CMK (cell line): ENCODE measurements at regions not wholly inside any gene's neighbourhood (a gene's known extent, or its start where the extent isn't known, plus 50 kb on each side); places are given as distances from the start of the nearest gene placed in this dataset.
"Not testable (repeated sequence)": the region's sequence is repeated elsewhere in the genome, so short reads cannot be mapped to it uniquely, and the experiment has no call there.

Experiments used
- DNase-seq: peaks from one replicate; pipeline ENCODE4 v3.0.0-alpha.2; 2010; ENCODE audit warnings: low read depth

GRCh38 chr2:239651859-239652258 lies 251.0 kb upstream of the HDAC4 start:
- DNase-seq = no peak

DNA sequence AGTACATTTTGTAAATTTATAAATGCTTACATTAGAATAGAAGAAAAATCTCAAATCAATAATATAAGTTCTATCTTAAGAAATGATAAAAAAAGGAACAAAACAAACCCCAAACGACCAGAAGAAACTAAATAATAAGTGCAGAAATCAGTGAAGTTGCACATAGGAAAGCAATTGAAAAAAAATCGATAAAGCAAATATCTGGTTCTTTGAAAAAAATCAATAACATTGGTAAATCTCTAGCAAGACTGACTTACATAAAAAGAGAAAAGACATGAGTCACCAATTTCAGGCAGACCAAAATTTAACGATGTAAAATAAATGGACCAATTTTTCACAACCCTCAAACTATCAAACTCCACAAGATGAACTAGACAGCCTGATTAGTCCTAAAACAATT lies 249.9 kb upstream of the HDAC4 start:
- DNase-seq = no peak

GRCh38 chr2:239649309-239649708 lies 248.5 kb upstream of the HDAC4 start:
- no peak for DNase-seq

DNA sequence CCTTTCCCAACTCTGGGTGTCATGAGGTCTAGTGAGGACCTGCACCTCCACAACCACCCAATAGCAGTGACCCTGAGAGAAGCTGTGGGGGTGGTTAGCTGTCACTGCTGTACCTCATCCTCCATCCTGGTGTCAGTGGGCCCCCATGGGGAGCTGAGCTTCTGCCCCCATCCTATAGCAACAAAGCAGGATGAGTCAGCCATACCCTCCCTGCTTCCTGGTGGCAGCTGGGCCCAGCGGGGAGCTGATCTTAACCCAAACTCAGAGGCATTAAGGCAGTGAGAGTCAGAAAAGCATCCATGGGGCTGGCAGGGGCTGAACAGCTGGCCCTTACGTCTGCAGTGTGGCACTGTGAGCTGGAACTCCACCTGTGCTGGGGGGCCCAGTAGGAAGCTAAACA lies 247.8 kb upstream of the HDAC4 start:
- no peak for DNase-seq

DNA sequence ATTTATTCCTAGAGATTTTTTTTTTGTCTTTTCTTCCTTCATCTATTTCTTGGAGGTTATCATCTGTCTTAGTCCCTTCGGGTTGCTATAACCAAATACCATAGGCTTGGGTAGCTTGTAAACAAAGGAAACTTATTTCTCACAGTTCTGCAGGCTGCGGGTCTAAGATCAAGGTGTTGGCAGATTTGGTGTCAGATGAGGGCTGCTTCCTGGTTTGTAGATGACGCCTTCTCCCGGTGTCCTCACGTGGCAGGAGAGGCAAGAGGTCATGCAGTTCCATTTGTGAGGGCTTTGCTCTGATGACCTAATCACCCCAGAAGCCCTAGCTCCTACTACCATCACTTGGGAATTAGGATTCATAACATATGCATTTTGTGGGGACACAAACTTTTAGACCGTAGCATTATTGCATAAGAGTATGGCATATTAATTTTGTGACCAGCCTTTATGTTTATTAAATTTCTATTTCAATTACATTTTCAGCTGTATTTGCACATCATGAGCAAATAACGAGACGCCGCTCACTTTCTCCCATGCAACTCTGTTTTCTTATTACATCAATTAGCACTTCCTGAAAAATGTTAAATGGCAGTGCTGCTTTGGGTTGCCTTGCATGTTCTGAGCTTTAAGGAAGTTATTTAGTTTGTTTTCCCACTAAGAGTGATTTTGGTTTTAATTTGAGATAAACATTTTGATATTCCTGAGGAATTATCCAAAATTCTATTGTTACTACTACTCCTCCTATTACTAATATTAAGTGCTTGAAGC lies 246.4 kb upstream of the HDAC4 start:
- no peak for DNase-seq

DNA sequence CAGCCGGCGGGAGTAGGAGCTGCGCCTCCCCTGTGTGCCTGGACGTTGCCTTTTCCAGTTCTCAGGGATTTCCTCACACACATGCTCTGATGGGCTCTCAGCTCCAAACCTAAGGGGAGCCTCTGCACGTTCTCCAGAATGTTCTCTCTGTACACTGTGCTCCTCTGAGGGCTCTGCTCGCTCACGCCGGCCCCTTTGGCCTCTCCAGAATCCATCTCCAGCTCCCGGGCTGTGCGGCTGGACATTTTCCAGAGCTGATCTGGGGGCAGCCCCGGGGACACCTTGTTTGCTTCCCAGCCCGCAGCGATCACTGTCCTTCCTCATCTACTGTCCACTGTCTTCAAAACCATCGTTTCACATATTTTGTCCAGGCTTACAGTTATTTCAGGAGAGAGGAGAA lies 245.4 kb upstream of the HDAC4 start:
- no peak for DNase-seq

- DNase-seq = not testable (repeated sequence)
These were observed 243.8 kb upstream of the HDAC4 start for GRCh38 chr2:239644594-239644993.

DNA sequence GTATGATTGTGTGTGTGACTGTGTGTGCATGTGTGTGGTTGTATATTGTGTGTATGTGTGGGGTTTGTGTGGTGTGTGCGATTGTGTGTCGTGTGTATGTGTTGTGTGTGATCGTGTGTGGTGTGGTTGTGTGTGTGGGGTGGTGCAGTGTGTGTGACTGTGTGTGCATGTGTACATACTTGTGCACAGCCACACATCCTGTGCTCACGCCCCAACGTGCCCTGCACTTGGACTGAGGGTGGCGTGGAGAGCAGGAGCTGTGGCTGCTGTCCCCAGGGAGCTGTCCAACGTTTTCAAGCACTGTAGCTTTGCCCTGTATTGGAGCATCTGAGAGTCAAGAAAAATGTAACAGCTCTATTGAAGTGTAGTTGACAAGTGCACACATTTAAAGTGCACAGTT lies 243.2 kb upstream of the HDAC4 start:
- DNase-seq = no peak

GRCh38 chr2:239642406-239643004 lies 241.7 kb upstream of the HDAC4 start:
- no peak for DNase-seq

DNA sequence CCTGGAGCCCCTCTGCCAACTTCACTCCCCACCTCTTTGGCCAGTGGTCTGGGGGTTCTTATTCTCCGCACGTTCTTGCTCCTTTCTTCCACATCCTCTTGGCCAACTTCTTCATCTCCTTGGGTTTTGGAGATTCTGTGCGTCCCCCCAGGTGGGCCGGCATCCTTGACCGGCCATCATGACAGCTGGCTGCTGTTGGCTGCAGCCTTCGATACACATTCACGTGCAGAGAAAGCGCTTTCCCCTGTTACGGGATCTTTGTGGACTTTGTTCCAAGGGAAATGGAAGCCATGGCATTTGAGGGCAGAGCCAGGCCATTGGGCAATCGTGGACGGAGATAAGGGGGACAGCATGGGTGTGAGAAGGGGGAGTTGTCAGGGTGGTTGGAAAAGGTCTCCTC lies 241.1 kb upstream of the HDAC4 start:
- DNase-seq = not testable (repeated sequence)

DNA sequence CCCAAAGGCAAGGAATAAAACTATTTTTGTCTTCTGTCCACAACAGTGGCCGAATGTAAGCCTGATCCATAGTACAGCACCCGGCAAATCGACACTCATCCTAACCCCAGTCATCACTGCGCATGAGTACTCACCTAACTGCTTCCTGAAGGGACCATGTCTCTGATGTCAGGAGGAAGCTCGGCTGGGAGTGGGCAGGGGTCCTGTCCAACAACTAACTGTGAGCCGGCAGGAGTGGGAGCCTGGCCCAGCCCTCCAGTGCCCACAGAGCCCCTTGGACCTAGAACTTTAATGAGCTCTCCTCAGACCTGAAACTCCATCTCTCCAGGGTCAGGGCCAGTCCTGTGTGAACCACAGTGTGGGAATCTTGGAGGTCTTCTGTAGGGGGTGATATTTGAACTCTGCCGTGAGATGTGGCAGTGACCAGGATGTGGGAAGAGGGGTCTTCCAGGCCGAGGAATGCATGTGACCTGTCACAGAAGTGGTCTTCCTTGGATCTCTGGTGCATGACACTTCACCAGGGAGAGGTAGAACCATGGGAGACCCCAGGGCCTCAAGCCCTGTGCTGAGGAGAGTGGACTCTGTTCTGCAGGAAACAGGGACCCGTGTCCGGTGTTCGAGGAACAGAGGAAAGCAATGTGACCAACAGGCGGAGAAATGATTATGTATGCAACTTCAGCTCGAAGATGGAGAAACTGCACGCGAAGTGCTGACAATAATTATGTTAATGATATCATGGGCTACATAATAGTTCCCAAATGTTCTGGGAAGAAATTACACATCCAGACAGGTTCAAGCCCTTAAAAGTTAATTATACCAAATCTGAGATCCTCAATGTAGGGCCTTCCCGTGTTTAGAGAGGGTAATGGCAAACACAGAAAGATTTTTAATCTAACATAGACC lies 240.1 kb upstream of the HDAC4 start:
- no peak for DNase-seq

DNA sequence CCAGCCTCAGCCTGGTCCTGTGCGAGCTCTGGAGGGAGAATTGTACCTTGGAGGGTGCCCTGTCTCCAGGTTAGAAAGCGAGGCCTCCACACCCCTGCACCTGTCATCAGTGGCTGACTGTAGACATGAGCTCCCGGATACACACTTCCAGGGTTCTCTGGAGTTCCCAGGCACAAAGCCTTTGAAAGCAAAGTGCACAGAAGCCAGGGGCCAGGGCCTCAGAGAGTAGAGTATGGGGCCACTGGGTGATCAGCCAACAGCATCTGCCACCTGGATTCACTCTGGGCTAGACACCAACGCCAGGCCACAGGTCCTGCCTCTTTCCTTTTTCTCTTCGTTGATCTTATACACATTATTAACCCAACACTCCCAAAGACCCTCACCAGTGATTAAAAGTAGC lies 239.4 kb upstream of the HDAC4 start:
- no peak for DNase-seq

DNA sequence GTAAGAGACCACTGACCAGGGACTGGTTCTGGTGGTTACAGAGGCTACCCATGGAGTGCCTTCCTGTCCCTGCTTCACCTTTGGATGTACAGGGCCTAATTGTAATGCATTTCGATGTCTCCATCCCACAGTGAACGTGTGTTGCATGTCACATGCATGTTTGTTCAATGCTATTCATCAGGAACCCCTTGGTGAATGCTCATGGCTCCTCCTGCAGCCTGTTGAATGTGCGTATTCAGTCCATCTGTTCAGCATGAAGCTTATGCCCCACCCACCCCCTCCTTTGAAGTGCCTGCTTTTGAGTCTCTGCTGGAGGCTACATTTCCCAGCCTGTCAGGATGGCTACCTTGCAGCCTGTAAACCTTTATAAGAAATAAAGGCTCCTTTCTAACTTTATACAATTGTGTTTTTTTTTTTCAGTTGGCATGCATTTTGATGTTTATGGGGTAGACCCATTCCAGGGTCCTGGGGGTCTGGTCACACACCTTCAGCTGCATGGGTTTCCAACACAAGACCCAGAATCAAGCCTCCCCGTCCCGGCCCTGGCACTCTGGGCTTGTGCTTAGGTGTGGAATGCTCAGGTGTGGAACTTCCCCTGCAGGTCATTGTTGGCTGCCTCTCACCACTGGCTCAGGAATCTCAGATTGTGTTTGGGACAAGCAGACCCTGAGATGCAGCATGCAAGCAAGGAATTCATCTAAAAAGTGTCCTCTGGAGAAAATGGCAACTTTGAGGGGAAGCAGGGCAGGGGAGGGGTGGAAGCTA lies 238.8 kb upstream of the HDAC4 start:
- no peak for DNase-seq

DNA sequence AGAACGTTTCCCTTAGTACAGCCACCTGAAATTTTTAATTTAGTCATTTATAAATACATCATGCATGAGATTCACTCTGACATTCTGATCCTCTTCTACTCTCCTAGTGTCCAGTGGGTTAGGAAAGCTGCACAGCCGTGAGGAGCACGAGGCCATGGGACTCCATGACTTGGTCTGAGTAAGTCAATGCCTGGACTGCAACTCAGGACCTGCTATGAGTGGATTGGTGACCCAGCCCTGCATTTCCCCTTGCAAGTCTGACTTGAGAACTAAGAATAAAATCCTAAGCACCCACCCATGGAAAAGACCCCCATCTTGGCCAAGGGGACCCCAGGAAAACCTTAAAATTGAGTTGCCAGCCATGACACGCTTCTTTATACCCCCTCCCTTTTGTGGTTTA lies 237.6 kb upstream of the HDAC4 start:
- DNase-seq = no peak

- DNase-seq = no peak
These were observed 236.0 kb upstream of the HDAC4 start for GRCh38 chr2:239636808-239637207.

DNA sequence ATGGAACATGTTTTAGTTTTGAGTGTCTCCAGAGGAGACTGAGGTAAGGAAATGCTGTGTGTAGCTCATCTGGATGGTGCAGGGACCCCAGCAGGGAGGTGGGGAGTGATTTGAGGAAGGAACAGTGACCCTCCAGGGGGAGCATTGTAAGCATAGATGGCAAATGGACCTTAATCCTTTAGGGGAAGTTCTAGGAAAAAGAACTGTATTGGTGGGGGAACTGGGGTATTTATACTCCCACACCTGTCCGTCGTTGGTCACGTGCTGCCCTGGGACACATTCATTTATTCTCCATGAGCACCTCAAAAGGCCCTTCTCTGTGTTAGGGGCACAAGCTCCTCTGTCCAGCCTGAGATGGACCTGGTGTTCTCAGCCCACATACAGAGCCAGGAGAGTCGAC lies 233.9 kb upstream of the HDAC4 start:
- no peak for DNase-seq

- no peak for DNase-seq
These were observed 229.9 kb upstream of the HDAC4 start for GRCh38 chr2:239630618-239631286.

GRCh38 chr2:239629926-239630617 lies 229.3 kb upstream of the HDAC4 start:
- DNase-seq = no peak

GRCh38 chr2:239626961-239627592 lies 226.3 kb upstream of the HDAC4 start:
- DNase-seq = no peak

DNA sequence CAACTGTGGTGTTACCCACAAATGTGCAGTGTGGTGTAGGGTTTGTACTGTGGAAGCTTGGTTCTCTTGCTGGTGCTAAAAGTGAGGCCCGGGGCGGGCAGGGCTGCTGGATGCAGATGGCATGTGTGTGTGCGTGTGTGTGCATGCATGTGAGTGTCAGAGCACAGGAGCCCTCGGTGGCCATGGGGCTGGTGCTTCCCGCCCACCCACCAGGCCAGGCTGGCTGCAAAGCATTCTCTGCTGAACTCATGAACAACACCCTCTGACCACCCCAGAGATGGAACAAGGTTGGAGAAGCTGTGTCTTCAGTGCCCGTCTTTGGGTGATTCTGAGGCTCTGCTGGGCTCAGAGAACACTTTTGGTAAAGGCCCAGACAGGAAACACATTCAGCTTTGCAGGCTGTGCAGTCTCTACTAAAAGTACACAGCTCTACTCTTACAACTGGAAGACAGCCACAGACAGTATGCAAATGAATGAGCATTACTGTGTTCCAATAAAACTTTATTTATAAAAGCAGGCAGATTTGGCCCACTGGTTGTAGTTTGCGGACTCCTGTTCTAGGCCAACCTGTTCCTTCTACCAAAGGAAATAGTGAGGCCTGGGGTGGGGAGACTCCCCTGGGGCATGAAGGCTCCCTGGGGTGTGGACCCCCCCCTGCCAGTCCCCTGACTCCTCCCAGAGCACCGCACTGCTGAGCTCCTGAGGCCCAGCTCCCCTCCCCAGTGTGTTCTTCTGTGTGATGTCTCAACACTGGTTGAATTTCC lies 225.3 kb upstream of the HDAC4 start:
- DNase-seq = no peak
